Kasumi-1 (cell line): ENCODE measurements at regions not wholly inside any gene's neighbourhood (a gene's known extent, or its start where the extent isn't known, plus 50 kb on each side); places are given as distances from the start of the nearest gene placed in this dataset.
"Not testable (repeated sequence)": the region's sequence is repeated elsewhere in the genome, so short reads cannot be mapped to it uniquely, and the experiment has no call there.

ENCODE experiments used
- DNase-seq, 2 experiments: peaks; one replicate each; lab custom pipeline; 2025; lab: John Stamatoyannopoulos, UW

DNA sequence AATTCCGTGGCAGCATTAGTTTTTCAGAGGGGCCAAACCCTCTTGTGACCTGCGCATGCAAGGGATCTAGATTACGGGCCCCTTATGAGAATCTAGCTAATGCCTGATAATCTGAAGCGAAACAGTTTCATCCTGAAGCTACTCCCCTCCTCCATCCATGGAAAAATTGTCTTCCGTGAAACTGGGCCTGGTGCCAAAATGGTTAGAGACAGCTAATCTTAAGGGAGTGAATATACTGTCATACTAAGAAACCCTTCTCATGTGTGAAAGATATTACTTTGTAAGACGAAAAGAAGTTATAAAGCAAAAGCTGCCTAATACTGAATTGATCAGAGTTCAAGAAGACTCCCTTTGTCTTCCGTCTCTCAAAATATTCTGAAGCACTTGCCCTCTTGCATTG is 166.3 kb downstream of the DUSP10 start:
- DNase-seq: no peak

DNA sequence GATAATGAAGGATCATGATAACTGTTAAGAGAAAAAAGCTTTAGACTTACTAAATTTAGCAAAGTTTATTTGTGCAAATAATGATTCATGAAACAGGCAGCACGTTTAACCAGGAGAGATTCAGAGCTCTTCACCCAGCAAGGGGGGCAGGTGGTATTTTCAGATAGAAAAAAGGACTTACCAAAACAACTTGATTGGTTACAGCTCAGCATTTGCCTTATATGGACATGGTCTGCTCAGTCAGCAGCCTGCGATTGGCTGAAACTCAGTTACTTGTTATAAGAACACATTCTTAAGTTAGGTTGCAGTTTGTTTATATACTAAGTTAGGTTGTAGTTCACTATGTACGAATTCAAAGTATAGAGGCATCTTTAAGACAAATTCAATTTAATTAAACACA is 165.6 kb downstream of the DUSP10 start:
- no peak for DNase-seq

DNA sequence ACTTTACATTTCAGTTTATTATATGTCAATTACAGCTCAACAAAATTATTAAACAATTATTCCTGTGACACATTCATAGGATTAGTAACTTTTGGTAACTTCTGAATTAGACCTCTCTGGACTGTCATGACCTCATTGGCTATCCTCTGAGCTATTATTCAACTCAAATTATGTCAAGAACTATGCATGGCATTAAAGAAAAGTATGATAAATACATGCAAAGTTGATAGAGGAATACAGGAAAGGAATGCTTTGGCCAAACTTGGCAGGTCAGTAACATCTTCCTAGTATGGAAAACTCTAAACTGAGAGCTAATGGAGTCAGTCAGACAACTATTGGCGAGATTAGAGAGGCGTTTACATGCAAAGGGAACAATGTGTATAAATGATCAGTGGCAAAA is 158.4 kb downstream of the DUSP10 start:
- no peak for DNase-seq

DNA sequence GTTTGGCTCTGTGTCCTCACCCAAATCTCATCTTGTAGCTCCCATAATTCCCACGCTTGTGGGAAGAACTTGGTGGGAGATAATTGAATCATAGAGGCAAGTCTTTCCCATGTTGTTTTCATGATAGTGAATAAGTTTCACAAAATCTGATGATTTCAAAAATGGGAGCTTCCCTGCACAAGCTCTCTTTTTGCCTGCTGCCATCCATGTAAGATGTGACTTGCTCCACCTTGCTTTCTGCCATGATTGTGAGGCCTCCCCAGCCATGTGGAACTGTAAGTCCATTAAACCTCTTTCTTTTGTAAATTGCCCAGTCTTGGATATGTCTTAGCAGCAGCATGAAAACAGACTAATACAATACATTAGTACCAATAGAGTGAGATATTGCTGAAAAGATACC is 154.9 kb downstream of the DUSP10 start:
- not testable (repeated sequence) for DNase-seq

DNA sequence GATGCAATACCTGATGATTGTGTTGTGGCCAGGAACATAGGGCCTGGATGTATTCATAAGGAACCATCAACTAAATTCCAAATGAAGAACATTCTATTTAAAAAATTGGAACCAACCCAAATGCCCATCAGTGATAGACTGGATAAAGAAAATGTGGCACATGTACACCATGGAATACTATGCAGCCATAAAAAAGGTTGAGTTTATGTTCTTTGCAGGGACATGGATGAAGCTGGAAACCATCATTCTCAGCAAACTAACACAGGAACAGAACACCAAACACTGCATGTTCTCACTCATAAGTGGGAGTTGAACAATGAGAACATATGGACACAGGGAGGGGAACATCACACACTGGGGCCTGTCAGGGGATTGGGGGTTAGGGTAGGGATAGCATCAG is 150.6 kb downstream of the DUSP10 start:
- DNase-seq: not testable (repeated sequence)

DNA sequence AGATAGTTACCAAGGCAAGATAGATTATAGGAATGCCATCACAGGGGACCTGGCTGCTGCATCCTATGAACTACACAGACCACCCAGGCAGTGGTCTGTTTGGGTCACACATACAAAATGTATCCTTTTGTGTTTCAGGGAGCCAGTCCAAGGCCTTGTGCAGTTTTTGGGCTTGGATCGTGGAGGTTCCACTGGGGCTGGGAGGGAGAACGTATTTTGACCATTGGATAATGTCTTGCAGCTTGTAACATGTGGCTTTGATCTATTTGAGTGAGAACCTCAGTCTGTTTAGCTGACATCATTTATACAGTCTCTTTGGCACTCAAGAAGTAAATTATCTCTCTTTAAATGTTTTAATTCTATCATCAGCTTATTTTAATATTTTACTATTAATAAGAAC is 147.3 kb downstream of the DUSP10 start:
- DNase-seq: no peak

DNA sequence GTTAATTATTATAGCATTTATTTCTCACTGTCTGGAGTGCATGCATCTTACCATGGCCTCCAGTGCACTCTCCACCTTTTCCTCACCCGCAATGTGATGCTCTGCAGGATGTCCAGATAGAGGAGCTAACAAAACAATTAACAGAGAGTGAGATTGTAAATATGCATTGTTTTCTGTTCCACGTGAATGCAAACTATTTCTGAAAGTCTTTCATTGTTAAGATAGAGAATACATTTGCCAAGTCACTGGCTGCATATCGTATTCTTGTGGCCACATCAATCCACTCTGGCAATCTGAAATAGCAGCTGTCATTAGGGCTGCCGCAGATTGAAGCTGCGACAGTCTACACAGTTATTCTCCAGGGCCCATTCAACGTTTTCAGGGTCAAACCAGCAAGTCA is 143.8 kb downstream of the DUSP10 start:
- DNase-seq: no peak

DNA sequence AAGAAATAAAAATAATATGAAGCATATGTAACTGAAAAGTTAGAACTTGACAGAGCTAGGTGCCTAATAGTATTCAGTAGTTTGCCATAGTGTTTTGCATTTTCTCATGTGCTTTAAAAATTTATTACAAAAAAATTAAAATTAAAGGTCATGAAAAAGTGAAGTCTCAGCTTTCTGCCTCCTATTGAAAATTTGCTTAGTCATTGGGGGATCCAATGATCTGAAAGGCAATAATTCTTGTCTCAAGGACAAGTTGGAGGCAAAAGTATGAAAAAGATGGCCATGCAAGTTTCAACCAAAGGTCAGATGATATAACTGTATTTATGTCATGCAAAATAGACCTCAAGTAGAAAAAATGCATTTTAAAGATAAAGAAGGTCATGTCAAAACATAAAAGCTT is 140.7 kb downstream of the DUSP10 start:
- DNase-seq: no peak

DNA sequence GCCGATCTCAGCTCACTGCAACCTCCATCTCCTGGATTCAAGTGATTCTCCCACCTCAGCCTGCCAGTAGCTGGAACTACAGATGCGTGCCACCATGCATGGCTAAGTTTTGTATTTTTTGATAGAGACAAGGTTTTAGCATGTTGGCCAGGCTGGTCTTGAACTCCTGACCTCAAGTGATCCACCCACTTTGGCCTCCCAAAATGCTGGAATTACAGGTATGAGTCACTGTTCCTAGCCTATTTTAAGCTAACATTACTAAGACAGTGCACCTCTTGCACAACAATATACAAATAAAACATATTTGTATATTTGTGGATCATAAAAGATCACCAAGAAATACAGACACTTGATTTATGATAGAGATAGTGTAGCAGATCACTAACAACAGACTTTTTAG is 139.1 kb downstream of the DUSP10 start:
- DNase-seq: no peak

DNA sequence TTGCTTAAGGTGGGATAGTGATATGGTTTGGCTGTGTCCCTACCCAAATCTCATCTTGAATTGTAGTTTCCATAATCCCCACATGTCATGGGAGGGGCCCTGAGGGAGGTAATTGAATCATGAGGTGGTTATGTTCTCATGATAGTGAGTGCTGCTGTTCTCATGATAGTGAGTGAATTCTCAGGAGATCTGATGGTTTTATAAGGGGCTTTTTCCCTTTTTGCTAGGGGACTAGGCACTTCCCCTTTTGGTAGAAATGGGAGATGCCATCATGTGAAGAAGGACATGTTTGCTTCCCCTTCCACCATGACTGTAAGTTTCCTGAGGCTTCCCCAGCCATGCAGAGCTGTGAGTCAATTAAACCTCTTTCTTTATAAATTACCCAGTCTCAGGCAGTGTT is 137.5 kb downstream of the DUSP10 start:
- not testable (repeated sequence) for DNase-seq

DNA sequence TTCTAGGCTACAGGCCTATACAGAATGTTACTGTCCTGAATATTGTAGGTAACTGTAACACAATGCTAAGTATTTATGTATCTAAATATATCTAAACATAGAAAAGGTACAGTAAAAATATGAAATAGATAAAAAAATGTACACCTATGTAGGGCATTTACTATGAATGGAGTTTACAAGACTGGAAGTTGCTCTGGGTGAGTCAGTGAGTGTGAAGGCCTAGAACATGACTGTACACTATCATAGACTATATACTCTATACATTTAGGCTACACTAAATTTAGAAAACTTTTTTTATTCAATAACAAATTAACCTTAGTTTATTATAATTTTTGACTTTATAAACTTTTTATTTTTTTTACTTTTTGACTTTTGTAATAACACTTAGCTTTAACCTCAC is 136.9 kb downstream of the DUSP10 start:
- no peak for DNase-seq

DNA sequence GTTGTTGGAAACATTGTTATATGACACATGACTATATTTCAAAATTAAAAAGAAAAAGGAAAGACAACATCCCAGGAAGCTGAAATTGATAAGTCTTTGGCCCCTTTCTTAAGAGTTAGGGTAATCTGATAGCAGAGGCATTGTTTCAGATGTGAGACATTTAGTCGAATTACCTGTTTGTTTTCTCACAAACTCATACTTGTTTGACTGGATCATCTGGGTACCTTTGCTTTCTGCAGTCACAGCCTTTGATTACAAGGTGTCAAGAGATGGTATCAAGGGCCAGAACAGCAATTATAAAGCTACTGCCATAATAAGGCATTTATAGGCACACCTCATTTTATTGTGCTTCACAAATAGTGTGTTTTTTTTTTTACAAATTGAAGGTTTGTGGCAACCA is 136.3 kb downstream of the DUSP10 start:
- no peak for DNase-seq

DNA sequence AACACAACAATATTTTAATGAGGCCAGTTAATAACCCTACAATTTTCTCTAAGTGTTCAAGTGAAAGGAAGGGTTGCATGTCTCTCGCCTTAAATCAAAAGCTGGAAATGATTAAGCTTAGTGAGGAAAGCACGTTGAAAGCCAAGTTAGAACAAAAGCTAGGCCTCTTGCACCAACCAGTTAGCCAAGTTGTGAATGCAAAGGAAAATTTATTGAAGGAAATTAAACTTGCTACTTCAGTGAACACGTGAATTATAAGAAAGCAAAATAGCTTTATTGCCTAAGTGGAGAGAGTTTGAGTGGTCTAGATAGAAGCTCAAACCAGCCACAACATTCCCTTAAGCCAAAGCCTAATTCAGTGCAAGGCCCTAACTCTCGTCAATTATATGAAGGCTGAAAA is 135.6 kb downstream of the DUSP10 start:
- no peak for DNase-seq

DNA sequence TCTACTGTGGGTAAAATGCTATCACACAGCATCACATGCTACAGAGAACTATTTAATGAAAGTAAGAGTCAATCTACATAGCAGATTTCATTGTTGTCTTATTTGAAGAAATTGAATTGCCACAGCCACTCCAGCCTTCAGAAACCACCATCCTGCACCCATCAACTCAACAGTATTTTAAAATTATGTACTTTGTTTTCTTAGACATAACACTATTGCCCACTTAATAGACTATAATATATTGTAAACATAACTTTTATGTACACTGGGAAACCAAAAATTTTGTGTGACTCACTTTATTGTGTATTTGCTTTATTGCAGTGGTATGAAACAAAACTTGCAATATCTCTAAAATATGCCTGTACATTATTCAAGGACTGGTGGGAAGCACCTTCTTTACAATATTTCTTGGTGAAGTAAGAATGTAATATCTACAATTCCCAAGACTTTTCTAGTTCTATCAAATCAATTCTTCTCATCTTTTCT is 133.0 kb downstream of the DUSP10 start:
- DNase-seq: no peak

DNA sequence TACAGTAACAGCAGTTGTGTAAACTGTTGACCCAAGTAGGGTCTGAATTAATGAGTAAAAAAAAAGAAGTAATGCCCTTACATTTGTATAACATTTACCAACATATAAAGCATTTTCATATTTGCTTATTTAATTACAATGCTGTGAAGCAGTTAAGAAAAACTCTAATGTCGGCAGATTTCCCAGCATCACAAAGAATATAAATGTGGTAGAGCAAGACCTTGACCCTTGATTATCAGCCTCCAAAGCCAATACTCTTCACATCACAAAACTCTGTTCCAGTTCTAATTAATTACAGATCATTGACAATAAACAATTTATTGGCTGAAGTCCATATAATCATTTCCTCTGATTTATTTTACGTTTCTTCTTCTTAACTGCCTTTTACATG is 130.2 kb downstream of the DUSP10 start:
- no peak for DNase-seq

DNA sequence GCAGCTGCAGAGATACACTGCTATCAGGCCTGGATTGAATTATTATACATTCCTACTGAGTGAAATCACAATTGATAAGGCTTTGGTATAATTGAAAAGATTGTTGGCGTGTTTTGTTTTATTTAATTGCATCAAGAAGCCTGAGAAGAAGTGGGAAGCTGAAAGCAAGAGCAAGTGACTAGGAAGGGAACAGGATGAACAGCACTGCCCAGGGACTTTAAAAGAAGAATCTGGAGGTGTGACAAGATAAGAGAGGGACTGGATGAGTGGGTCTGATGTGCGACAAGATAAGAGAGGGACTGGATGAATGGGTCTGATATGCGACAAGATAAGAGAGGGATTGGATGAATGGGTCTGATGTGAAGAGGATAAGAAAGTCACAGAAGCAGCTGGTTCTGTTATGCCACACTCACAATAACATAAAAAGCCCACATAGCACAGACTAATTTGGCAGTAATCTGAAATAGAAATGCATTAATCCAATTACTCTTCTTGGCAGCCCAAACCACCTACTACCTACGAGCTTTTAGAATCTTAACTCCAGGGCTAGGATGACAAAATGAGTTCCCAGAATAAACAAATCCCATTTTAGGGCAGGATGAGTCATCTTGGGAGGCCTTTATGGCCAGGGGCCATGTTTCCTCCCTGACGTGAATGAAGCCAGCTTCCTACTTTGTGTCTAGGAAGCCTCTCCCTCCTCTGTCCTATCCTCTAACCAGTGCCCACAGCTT is 129.7 kb downstream of the DUSP10 start:
- DNase-seq: no peak

DNA sequence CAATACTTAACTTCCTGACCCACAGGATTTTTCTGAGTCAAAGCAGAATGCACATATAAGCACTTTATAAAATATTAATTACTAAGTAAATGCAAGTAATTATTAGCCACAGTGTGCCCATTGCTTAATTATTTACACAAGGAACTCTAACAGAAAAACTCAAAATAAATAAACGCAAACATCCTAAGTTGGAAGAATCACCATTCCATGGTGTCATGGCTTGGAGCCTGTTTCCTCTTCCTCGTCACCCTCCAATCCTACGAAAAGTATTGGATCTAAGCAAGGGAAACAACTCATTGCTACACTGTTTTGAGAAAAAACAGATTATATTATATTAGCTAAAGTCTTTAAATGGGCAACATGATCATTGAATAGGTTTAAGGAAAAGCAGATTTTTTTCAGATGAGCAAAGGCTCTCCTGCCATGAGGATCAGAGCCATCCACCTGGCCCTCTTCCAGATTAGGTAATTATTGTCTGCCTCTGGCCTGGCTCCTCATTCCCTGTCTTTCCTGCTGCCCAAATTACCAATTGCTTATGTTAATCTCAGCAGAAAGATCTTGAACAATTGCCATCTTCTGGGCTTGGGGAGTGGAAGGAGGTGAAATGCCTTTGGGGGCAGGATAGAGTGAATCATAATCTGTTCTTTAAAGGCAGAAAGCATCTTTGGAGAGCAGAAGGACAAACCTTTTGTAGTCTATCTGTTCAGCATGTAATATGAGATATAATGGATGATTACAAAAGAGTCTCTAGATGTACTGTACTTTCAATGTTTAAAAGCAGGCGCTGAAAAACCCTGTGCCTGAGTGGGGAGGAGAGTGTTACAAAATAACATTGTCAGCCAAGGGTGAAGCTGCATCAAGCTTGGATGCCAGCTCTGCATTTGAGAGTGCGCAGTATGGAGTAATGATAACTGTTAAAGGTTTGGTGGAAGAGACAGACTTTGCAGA is 121.2 kb downstream of the DUSP10 start:
- DNase-seq: no peak

DNA sequence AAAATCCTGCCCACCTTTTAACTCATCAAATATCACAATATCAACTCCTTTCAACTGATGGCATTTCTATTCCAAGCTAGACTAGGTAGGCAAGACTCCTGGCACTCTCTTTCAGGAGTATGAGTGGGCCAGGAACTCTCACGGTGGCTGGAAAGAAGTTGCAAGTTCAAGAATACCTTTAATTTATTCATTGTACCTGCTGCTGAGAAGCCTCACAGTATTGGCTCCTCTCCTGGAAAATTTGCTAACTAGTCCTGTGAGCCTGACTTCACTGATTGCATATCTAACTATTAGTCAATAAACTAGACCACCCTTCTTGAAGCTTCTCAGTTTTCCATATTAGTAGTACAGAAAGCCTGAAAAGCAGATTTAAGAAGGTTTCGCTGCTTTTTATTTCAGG is 120.2 kb downstream of the DUSP10 start:
- DNase-seq: no peak

DNA sequence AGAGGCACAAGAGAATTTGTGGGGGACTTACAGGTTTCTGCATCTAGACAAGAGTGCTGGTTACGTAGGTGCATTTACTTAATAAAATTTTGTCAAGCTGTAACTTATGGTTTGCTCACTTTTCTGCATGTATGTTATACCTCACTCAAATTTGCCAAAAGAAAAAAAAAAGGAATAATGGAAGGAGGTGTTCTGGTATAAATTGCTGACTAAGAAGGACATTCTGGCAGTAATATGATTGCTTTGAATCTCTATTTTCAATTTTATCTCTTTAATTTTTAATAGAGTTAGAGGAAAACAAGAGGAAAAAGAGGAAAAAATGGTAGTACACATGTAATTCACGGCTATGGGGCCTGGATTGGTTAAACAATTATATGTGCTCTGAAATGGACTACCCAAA is 119.5 kb downstream of the DUSP10 start:
- DNase-seq: no peak

DNA sequence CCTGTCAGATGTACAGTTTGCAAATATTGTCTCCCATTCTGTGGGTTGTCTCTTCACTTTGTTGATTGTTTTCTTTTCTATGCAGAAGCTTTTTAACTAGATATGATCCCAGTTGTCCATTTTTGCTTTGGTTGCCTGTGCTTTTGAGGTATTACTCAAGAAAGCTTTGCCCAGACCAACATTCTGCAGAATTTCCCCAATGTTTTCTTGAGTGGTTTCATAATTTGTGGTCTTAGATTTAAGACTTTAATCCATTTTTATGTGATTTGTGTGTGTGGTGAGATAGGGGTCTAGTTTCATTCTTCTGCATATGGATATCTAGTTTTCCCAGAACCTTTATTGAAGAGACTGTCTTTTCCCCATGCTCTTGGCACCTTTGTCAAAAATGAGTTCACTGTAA is 116.9 kb downstream of the DUSP10 start:
- DNase-seq: no peak

DNA sequence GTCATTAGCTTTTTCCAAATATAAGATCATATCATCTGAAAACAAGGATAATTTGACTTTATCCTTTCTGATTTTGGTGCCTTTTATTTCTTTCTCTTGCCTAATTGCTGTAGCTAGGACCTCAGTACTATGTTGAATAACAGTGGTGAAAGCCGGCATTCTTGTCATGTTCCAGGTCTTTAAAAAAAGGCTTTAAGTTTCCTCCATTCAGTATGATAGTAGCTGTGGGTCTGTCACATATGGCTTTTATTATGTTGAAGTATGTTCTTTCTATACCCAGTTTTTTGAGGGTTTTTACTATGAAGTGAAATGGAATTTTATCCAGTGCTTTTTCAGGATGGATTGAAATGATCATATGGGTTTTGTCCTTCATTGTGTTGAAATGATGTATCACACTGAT is 115.8 kb downstream of the DUSP10 start:
- no peak for DNase-seq

DNA sequence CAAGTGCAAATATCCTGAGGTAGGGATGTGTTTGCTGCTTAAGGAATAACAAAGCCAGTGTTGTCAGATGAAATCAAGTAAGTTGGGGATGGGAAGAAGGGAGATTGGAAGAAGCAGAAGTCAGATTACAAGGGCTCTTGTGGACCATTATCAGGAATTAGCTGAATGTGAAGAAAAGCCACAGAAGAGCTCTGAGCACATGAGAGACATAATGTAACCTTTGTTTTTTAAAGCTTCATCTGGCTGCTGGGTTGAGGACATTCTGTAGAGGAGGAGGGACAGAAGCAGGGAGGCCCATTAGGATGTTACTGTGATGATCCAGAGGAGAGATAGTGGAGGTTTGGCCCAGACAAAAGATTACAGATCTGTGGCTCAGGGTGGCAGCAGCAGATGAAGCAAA is 111.7 kb downstream of the DUSP10 start:
- no peak for DNase-seq

DNA sequence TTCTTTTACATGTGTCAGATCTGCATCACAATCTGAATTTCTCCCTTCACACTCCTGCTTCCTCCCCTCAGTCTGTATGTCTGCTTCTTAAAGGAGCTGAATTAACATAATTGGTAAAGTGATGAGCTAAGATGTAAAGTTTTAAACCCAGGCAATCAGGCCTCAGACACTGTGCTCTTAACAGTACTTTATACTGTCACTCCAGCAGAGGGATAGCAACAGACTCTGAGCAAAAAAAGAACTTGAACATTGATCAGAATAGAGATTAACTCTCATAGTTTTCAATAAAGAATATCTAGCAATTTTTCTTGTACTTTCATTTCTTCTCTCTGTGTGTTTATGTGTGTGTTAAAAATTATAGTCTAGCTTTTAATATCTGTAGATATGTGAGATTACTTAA is 110.3 kb downstream of the DUSP10 start:
- no peak for DNase-seq
